ENCODE measurements at regions not wholly inside any gene's neighbourhood (a gene's known extent, or its start where the extent isn't known, plus 50 kb on each side); places are given as distances from the start of the nearest gene placed in this dataset.

DNA sequence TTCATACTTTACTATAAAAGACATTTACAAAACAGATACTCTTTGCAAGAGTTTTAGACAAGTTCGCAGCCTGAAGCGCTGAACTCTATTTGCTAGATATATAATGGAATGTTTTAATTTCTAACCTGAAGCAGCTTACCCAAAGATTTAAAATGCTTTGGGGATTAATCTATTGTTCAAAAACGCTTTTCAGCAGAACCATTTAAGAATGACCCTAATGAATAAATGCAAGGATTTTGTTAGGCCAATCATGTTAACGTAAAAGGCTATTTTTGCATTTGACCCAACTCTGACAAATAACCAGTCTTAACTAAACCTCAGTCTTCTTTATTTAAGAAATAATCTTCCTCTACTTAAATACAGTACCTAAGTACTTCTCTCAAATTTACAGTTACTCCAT is 406.7 kb upstream of the POT1 start:
- intact Hi-C loops (cut with DNase I) = no loop called here
- H3K4me3 ChIP-seq = no peak overlapping the region
- TF ChIP-seq, protein P1, sequence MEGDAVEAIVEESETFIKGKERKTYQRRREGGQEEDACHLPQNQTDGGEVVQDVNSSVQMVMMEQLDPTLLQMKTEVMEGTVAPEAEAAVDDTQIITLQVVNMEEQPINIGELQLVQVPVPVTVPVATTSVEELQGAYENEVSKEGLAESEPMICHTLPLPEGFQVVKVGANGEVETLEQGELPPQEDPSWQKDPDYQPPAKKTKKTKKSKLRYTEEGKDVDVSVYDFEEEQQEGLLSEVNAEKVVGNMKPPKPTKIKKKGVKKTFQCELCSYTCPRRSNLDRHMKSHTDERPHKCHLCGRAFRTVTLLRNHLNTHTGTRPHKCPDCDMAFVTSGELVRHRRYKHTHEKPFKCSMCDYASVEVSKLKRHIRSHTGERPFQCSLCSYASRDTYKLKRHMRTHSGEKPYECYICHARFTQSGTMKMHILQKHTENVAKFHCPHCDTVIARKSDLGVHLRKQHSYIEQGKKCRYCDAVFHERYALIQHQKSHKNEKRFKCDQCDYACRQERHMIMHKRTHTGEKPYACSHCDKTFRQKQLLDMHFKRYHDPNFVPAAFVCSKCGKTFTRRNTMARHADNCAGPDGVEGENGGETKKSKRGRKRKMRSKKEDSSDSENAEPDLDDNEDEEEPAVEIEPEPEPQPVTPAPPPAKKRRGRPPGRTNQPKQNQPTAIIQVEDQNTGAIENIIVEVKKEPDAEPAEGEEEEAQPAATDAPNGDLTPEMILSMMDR (IDR thresholded peaks at IDR 0.05) = no peak
- H3K27me3 ChIP-seq = no peaks in the 10 kb centered on the region
- no peaks in the 10 kb centered on the region for H3K36me3 ChIP-seq
- no peaks in the 10 kb centered on the region for H3K4me1 ChIP-seq
- no peak overlapping the region for H3K27ac ChIP-seq
- no peak for DNase-seq (ENCODE audit: low spot score in 2 of 2)
- H3K9me3 ChIP-seq = no peaks in the 10 kb centered on the region

- intact Hi-C loops (cut with DNase I) = no loop called here
- Histone ChIP-seq H3K36me3 (no peaks in the 10 kb centered on the region), H3K27me3 (no peaks in the 10 kb centered on the region), H3K9me3 (no peaks in the 10 kb centered on the region), H3K27ac (no peak overlapping the region), H3K4me3 (no peak overlapping the region), H3K4me1 (no peaks in the 10 kb centered on the region)
- no peak for DNase-seq (ENCODE audit: low spot score in 2 of 2)
- TF ChIP-seq, protein P1 (IDR thresholded peaks at IDR 0.05) = no peak
Measured at GRCh38 chr7:125326666-125327255, 397.1 kb upstream of the POT1 start.

- Histone ChIP-seq H3K27me3 (no peaks in the 10 kb centered on the region), H3K9me3 (no peaks in the 10 kb centered on the region), H3K4me1 (no peaks in the 10 kb centered on the region), H3K36me3 (no peaks in the 10 kb centered on the region), H3K27ac (no peak overlapping the region), H3K4me3 (no peak overlapping the region)
- TF ChIP-seq, protein P1 (IDR thresholded peaks at IDR 0.05) = no peak
- DNase-seq (ENCODE audit: low spot score in 2 of 2) = no peak
- intact Hi-C loops (cut with DNase I) = no loop called here
Measured at GRCh38 chr7:125316466-125316865, 386.8 kb upstream of the POT1 start.

DNA sequence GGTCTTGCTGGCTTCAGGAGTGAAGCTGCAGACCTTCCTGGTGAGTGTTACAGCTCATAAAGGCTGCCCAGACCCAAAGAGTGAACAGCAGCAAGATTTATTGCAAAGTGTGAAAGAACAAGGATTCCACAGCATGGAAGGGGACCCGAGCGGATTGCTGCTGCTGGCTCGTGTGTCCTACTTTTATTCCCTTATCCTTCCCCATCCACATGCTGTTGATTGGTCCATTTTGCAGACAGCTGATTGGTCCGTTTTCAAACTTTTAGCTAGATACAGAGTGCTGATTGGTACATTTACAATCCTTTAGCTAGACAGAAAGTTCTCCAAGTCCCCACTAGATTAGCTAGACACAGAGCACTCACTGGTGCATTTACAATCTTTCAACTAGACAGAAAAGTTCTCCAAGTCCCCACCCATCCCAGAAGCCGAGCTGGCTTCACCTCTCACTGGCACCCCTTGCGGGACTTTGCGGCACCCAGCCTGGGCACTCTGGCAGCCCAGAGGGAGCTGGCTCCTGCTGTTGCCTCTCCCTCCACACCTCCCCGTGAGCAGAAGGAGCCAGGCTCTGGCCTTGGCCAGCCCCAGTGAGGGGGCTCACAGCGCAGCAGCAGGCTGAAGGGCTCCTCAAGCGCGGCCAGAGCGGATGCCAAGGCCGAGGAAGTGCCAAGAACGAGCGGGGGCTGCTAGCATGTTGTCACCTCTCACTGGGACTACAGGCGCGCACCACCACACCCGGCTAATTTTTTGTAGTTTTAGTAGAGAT is 369.6 kb upstream of the POT1 start:
- H3K4me3 ChIP-seq = no peak overlapping the region
- intact Hi-C loops (cut with DNase I) = no loop called here
- H3K27me3 ChIP-seq = no peaks in the 10 kb centered on the region
- no peaks in the 10 kb centered on the region for H3K4me1 ChIP-seq
- H3K9me3 ChIP-seq = no peaks in the 10 kb centered on the region
- no peaks in the 10 kb centered on the region for H3K36me3 ChIP-seq
- H3K27ac ChIP-seq = no peak overlapping the region
- no peak for DNase-seq (ENCODE audit: low spot score in 2 of 2)
- TF ChIP-seq, protein P1 (IDR thresholded peaks at IDR 0.05) = no peak

- TF ChIP-seq, protein P1 (IDR thresholded peaks at IDR 0.05) = no peak
- intact Hi-C loops (cut with DNase I) = no loop called here
- Histone ChIP-seq H3K27me3 (no peaks in the 10 kb centered on the region), H3K27ac (no peak overlapping the region), H3K36me3 (no peaks in the 10 kb centered on the region), H3K9me3 (no peaks in the 10 kb centered on the region), H3K4me1 (no peaks in the 10 kb centered on the region), H3K4me3 (no peak overlapping the region)
- DNase-seq (ENCODE audit: low spot score in 2 of 2) = no peak
Measured at GRCh38 chr7:125279961-125280360, 350.3 kb upstream of the POT1 start.
